ENCODE measurements at regions not wholly inside any gene's neighbourhood (a gene's known extent, or its start where the extent isn't known, plus 50 kb on each side); places are given as distances from the start of the nearest gene placed in this dataset.

GRCh38 chr13:31081316-31081715 lies 80.4 kb downstream of the HSPH1 start:
- no peak for TF ChIP-seq CTCF (IDR thresholded peaks at IDR 0.05)
- no peak for TF ChIP-seq POLR2A (IDR thresholded peaks at IDR 0.05)
